ENCODE measurements at regions not wholly inside any gene's neighbourhood (a gene's known extent, or its start where the extent isn't known, plus 50 kb on each side); places are given as distances from the start of the nearest gene placed in this dataset.

DNA sequence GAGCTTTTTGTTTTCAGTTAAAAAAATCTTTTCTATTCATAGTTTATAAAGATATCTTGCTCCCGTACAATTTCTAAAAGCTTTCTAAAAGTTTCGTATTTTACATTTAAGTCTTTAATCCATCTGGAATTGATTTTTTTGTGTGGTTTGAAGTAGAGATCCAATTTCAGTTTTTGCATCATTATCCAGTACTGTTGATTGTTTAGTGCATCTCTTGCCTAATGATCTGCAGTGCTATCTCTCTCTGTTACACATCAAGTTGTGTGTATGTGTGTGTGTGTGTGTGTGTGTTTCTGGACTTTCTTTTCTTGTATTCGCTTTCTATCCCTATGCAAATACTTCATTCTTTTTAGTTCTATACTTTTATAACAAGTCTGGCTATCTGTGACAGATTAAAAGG is 605.8 kb upstream of the DPPA4 start:
- DNase-seq: no peak
- no peaks in the 10 kb centered on the region for H4K20me1 ChIP-seq (ENCODE audit: control insufficient read depth, insufficient read depth, insufficient read length)
- H2BK5ac ChIP-seq (ENCODE audit: insufficient read length, low read length): no peak overlapping the region
- no peak overlapping the region for H3K18ac ChIP-seq (ENCODE audit: insufficient read length, low read depth, low read length)
- H4K8ac ChIP-seq (replicated peaks; ENCODE audit: insufficient read length, low read depth, low read length): no peak overlapping the region
- H3K4ac ChIP-seq (ENCODE audit: low read depth, low read length): no peak overlapping the region
- no peak overlapping the region for H4K5ac ChIP-seq (ENCODE audit: insufficient read length, low read depth, low read length)
- H2BK15ac ChIP-seq (ENCODE audit: low read depth, low read length): no peak overlapping the region
- no peak overlapping the region for H2AFZ ChIP-seq (ENCODE audit: low read length)
- H2BK12ac ChIP-seq (ENCODE audit: insufficient read length, low read depth, low read length): no peak overlapping the region
- no peaks in the 10 kb centered on the region for H3K9me3 ChIP-seq (ENCODE audit: control insufficient read depth, low read depth, low read length)
- H4K91ac ChIP-seq (ENCODE audit: insufficient read length, low read depth, low read length): no peak overlapping the region
- H3K56ac ChIP-seq (ENCODE audit: insufficient read length, low read depth, low read length): no peak overlapping the region
- H3T11ph ChIP-seq (ENCODE audit: low read length): no peak overlapping the region
- no peak overlapping the region for H3K14ac ChIP-seq (ENCODE audit: insufficient read depth, low read length)
- H3K23ac ChIP-seq (ENCODE audit: insufficient read length, low read depth, low read length): no peak overlapping the region
- no peaks in the 10 kb centered on the region for H3K36me3 Mint-ChIP-seq (ENCODE audit: insufficient read depth in 1 of 3, low read depth in 3 of 3)
- no CpG with 5 or more reads among the region's 3 CpGs for WGBS (ENCODE audit: extremely low coverage, insufficient read length, low lambda C conversion rate)
- no peak overlapping the region for H3K27ac ChIP-seq (ENCODE audit: insufficient read length, low read depth, low read length)
- no peaks in the 10 kb centered on the region for H3K27me3 Mint-ChIP-seq (ENCODE audit: low read depth)
- no peak overlapping the region for H2BK120ac ChIP-seq (ENCODE audit: low read depth, low read length, poor library complexity, severe bottlenecking)
- H3K4me3 Mint-ChIP-seq: no peak overlapping the region
- no peaks in the 10 kb centered on the region for H3K23me2 ChIP-seq (ENCODE audit: insufficient read length, low read depth, low read length, poor library complexity, severe bottlenecking)
- H3K4me1 Mint-ChIP-seq: no peaks in the 10 kb centered on the region
- no peaks in the 10 kb centered on the region for H3K4me1 ChIP-seq (ENCODE audit: insufficient read depth, low read length)
- H3K9me3 Mint-ChIP-seq: peaks cover 0 to 1% of the 10 kb centered on the region in 2 experiments; a peak in 1 of 5 replicates
- no peaks in the 10 kb centered on the region for H3K79me1 ChIP-seq (ENCODE audit: insufficient read depth, low read depth, low read length, poor library complexity, severe bottlenecking)
- H2BK20ac ChIP-seq (ENCODE audit: low read depth, low read length, poor library complexity, severe bottlenecking): no peak overlapping the region
- TF ChIP-seq CTCF (conservative IDR thresholded peaks at IDR 0.05): no peak
- H3K79me2 ChIP-seq (ENCODE audit: insufficient read depth, low read length): no peaks in the 10 kb centered on the region
- no peak overlapping the region for H2AK5ac ChIP-seq (ENCODE audit: insufficient read length, low read length)
- no peak overlapping the region for H3K27ac Mint-ChIP-seq
- no peak overlapping the region for H3K4me2 ChIP-seq (ENCODE audit: insufficient read depth, insufficient read length, low read length)
- H3K9ac ChIP-seq (ENCODE audit: extremely low read depth, insufficient read length, low read length): no peak overlapping the region
- H3K27me3 ChIP-seq (ENCODE audit: insufficient read depth, low read length): no peaks in the 10 kb centered on the region

Measured in H9 (cell line).